ENCODE measurements at regions not wholly inside any gene's neighbourhood (a gene's known extent, or its start where the extent isn't known, plus 50 kb on each side); places are given as distances from the start of the nearest gene placed in this dataset.

- Mint-ChIP-seq H3K4me1 (ENCODE audit: unreplicated experiment) (peaks cover 17% of the 10 kb centered on the region), H3K27ac (ENCODE audit: unreplicated experiment) (no peak overlapping the region), H3K36me3 (ENCODE audit: unreplicated experiment) (no peaks in the 10 kb centered on the region), H3K4me3 (ENCODE audit: unreplicated experiment) (no peak overlapping the region), H3K9me3 (ENCODE audit: unreplicated experiment) (no peaks in the 10 kb centered on the region), H3K27me3 (ENCODE audit: unreplicated experiment) (no peaks in the 10 kb centered on the region)
- TF ChIP-seq, protein P1, sequence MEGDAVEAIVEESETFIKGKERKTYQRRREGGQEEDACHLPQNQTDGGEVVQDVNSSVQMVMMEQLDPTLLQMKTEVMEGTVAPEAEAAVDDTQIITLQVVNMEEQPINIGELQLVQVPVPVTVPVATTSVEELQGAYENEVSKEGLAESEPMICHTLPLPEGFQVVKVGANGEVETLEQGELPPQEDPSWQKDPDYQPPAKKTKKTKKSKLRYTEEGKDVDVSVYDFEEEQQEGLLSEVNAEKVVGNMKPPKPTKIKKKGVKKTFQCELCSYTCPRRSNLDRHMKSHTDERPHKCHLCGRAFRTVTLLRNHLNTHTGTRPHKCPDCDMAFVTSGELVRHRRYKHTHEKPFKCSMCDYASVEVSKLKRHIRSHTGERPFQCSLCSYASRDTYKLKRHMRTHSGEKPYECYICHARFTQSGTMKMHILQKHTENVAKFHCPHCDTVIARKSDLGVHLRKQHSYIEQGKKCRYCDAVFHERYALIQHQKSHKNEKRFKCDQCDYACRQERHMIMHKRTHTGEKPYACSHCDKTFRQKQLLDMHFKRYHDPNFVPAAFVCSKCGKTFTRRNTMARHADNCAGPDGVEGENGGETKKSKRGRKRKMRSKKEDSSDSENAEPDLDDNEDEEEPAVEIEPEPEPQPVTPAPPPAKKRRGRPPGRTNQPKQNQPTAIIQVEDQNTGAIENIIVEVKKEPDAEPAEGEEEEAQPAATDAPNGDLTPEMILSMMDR (IDR thresholded peaks at IDR 0.05): no peak
- peak; percentile 69 for DNase-seq (ENCODE audit: extremely low spot score, unreplicated experiment)
These were observed 247.3 kb upstream of the PITRM1 start for GRCh38 chr10:3419719-3420495.

DNA sequence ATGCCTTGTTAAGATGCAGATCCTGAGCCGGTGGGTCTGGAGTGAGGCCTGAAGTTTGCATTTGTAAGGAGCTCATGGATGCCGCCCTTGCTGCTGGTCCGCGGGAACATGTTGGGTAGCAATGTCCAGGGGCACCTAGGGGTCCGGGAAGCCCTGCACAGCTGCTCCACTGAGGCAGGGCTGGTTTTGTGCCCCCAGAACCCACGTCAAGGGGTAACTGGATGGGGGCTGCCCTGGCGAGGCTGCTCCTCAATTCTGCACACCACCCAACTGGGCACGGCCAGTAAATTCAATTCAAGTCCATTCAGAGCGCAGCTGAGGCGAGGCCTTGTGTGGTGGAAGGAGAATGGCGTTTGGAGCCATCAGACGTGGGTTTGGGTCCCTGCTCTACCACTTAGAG lies 246.3 kb upstream of the PITRM1 start:
- peak; percentile 49 for DNase-seq (ENCODE audit: extremely low spot score, unreplicated experiment)
- no peaks in the 10 kb centered on the region for H3K9me3 Mint-ChIP-seq (ENCODE audit: unreplicated experiment)
- H3K4me3 Mint-ChIP-seq (ENCODE audit: unreplicated experiment): no peak overlapping the region
- TF ChIP-seq, protein P1 (IDR thresholded peaks at IDR 0.05): no peak
- H3K36me3 Mint-ChIP-seq (ENCODE audit: unreplicated experiment): no peaks in the 10 kb centered on the region
- H3K4me1 Mint-ChIP-seq (ENCODE audit: unreplicated experiment): peaks cover 7% of the 10 kb centered on the region
- no peak overlapping the region for H3K27ac Mint-ChIP-seq (ENCODE audit: unreplicated experiment)
- H3K27me3 Mint-ChIP-seq (ENCODE audit: unreplicated experiment): no peaks in the 10 kb centered on the region

DNA sequence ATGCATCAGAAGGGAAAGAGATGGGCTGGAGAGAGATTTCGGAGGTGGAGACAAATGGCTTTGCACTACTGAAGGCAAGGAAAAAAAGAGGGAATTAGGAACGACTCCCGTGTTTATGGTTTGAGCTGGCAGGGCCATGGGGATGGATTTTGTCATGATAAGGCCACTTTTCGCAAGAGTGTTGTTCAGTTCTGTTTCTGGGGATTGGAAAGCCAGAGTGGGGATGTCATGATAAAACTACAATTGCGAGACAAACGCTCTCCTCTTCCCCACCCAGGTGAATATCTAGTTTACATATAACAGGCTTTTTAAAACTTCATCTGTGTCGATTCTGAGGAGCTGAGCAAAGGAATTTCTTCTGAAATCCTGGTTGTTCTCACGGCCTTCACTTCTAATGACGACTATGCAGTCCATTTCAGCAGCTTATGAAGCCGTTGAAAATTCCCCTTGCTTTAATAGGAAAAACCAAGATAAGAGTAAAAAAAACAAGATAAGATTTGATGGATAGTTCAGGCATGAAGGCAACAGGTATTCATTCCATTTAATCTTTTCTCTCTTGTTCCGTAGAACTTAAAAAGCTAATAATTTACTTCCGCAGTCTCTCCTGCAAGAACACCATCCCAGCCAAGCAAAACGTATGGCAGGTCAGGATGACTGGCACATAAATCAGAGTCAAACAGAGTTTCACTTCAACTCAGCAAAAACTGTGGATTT lies 245.6 kb upstream of the PITRM1 start:
- Mint-ChIP-seq H3K4me3 (ENCODE audit: unreplicated experiment) (no peak overlapping the region), H3K27me3 (ENCODE audit: unreplicated experiment) (no peaks in the 10 kb centered on the region), H3K36me3 (ENCODE audit: unreplicated experiment) (no peaks in the 10 kb centered on the region), H3K27ac (ENCODE audit: unreplicated experiment) (no peak overlapping the region), H3K9me3 (ENCODE audit: unreplicated experiment) (no peaks in the 10 kb centered on the region), H3K4me1 (ENCODE audit: unreplicated experiment) (peaks cover 2% of the 10 kb centered on the region)
- no peak for DNase-seq (ENCODE audit: extremely low spot score, unreplicated experiment)
- TF ChIP-seq, protein P1 (IDR thresholded peaks at IDR 0.05): no peak

DNA sequence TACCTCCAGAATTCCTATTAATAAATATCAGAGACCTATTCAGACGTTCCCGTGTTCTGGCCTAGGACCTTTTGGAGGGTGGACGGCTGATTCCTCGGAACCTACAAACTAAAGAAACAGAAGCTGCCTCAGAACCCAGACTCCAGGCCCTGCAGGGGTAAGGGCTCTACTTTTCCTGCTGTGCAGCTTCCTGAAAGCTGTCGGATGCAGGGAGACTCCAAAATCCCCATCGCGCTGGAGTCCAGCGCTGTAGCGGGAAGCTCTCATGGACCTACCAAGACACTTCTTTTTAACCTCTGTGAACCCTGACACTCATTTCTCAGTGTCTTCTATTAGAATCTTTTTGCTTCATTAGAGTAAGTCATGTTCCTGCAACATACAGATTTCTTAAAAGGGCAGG lies 244.5 kb upstream of the PITRM1 start:
- DNase-seq (ENCODE audit: extremely low spot score, unreplicated experiment): no peak
- TF ChIP-seq, protein P1 (IDR thresholded peaks at IDR 0.05): no peak
- H3K4me3 Mint-ChIP-seq (ENCODE audit: unreplicated experiment): no peak overlapping the region
- H3K4me1 Mint-ChIP-seq (ENCODE audit: unreplicated experiment): no peaks in the 10 kb centered on the region
- H3K36me3 Mint-ChIP-seq (ENCODE audit: unreplicated experiment): no peaks in the 10 kb centered on the region
- no peaks in the 10 kb centered on the region for H3K9me3 Mint-ChIP-seq (ENCODE audit: unreplicated experiment)
- no peaks in the 10 kb centered on the region for H3K27me3 Mint-ChIP-seq (ENCODE audit: unreplicated experiment)
- H3K27ac Mint-ChIP-seq (ENCODE audit: unreplicated experiment): no peak overlapping the region

DNA sequence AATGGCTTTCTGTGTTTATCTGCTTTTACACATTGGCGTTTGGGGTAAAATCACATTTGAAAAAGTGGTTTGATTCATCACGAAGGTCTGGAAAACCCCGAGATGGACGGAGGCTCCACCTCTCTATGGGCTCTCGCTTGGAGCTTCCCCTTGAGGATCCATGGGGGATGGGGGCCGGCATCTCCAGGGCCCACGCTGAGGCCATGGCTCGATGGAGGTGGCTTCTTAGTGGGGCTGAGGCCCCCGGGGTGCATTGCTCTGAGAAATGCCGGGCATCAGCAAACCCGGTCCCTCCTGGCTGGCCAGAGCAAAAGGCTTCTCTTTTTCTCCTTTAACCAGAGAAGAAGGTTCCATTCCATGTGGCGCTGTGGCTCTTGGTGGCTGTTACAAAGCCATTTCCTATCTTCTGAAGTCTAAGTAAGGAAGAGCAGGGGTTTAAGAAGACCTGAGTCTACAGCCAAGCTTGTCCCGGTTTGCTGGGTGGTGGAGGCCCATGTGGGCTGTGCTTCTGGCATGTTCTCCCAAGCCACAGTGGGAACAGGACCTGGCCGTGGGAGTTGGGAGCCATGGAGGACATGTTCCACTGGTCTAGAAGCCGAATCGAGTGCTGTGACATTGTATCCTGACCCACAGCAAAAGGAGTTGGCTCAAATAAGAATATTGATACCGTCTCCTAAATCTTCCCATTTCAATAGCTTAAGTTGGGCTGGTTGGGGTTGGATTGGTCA lies 243.5 kb upstream of the PITRM1 start:
- Mint-ChIP-seq H3K36me3 (ENCODE audit: unreplicated experiment) (no peaks in the 10 kb centered on the region), H3K4me3 (ENCODE audit: unreplicated experiment) (no peak overlapping the region), H3K4me1 (ENCODE audit: unreplicated experiment) (no peaks in the 10 kb centered on the region), H3K9me3 (ENCODE audit: unreplicated experiment) (peaks cover 2% of the 10 kb centered on the region), H3K27ac (ENCODE audit: unreplicated experiment) (no peak overlapping the region), H3K27me3 (ENCODE audit: unreplicated experiment) (peaks cover 2% of the 10 kb centered on the region)
- no peak for DNase-seq (ENCODE audit: extremely low spot score, unreplicated experiment)
- TF ChIP-seq, protein P1 (IDR thresholded peaks at IDR 0.05): no peak

Data from osteocyte (in vitro differentiated cells).